Lung (tissue), 11 donors: ENCODE measurements at regions not wholly inside any gene's neighbourhood (a gene's known extent, or its start where the extent isn't known, plus 50 kb on each side); places are given as distances from the start of the nearest gene placed in this dataset.

Experiments
- ATAC-seq: fragments of 200-7000 bp; cut with Tn5 transposase; one replicate; pipeline ENCODE4 v1.9.1; 2020; ENCODE audit warnings: moderate number of reproducible peaks; ENCODE audit not compliant: insufficient read depth, low FRiP score
- DNase-seq, 3 donors: peaks; one replicate each; pipeline ENCODE4 v3.0.0-alpha.2; 2013 to 2017
- H3K27ac ChIP-seq, 2 donors: one replicate each; pipeline ENCODE4 v1.5.1; 2013; ENCODE audit warnings: mild to moderate bottlenecking in 2 of 2, moderate library complexity in 2 of 2, control low read depth in 1 of 2, inconsistent platforms in 1 of 2, low read depth in 1 of 2, low read length in 1 of 2
- H3K27me3 ChIP-seq, 3 donors: one replicate each; pipeline ENCODE4 v1.5.1; 2013; ENCODE audit warnings: low read length in 2 of 3; ENCODE audit not compliant: control insufficient read depth in 3 of 3, insufficient read depth in 3 of 3
- H3K36me3 ChIP-seq, 4 donors: one replicate each; pipeline ENCODE4 v1.5.1; 2013; ENCODE audit warnings: low read length in 4 of 4, mild to moderate bottlenecking in 1 of 4, moderate library complexity in 1 of 4; ENCODE audit not compliant: control insufficient read depth in 4 of 4, insufficient read depth in 4 of 4
- H3K4me1 ChIP-seq, 5 donors: one replicate each; pipeline ENCODE4 v1.5.1; 2013; ENCODE audit warnings: low read length in 5 of 5, mild to moderate bottlenecking in 2 of 5, moderate library complexity in 1 of 5; ENCODE audit not compliant: control insufficient read depth in 5 of 5, insufficient read depth in 5 of 5
- H3K4me3 ChIP-seq: one replicate; pipeline ENCODE4 v1.5.1; 2013; ENCODE audit warnings: mild to moderate bottlenecking, control low read depth, moderate library complexity
- H3K9ac ChIP-seq, 2 donors: one replicate each; pipeline ENCODE4 v1.5.1; 2013; ENCODE audit warnings: low read length in 2 of 2, control low read depth in 1 of 2; ENCODE audit not compliant: insufficient read depth in 1 of 2
- H3K9me3 ChIP-seq, 4 donors: one replicate each; pipeline ENCODE4 v1.5.1; 2013; ENCODE audit warnings: low read length in 3 of 4, mild to moderate bottlenecking in 1 of 4, moderate library complexity in 1 of 4; ENCODE audit not compliant: control insufficient read depth in 4 of 4, insufficient read depth in 3 of 4
- WGBS, 2 donors: extraction: QIAGEN DNeasy Blood & Tissue Kit; methylation state at CpG; one replicate each; pipeline ENCODE4 v1.1.7; 2013; 5-methylcytosine and 5-hydroxymethylcytosine counted together
- TF ChIP-seq, protein P1 (sequence below): IDR thresholded peaks from 2 replicates; pipeline ENCODE4 v1.5.1; 2012; ENCODE audit warnings: mild to moderate bottlenecking; ENCODE audit errors: control extremely low read depth, extremely low read depth
- donor health status: control.
- donor health status: control.
- donor health status: Bipolar disorder and iron deficiency.
- donor health status: healthy.
- donor health status: DM: yes; HTN: yes; CAD: no.

DNA sequence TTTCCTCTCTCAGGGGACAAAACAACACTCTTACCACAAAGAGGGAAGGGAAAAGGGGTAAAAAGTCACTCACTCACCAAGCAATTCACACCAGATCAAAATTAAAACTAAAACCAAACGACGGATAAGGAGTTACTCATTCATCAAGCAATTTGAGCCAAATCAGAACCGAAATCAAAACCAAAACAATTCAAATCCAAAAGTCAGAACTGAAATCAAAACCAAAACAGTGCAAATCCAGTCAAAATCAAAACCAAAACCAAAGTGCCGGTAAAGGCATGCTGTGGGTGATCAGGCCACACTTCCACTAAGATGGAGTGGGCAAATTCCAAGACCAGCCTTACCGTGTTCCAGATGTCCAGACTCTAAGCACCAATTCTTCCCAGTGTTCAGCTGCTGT is 717.9 kb downstream of the AMY1C start:
- no peak for ATAC-seq
- H3K4me1 ChIP-seq: no peaks in the 10 kb centered on the region
- WGBS, 2 donors: 67 to 88% methylated on average over 5 of the region's 5 CpGs

DNA sequence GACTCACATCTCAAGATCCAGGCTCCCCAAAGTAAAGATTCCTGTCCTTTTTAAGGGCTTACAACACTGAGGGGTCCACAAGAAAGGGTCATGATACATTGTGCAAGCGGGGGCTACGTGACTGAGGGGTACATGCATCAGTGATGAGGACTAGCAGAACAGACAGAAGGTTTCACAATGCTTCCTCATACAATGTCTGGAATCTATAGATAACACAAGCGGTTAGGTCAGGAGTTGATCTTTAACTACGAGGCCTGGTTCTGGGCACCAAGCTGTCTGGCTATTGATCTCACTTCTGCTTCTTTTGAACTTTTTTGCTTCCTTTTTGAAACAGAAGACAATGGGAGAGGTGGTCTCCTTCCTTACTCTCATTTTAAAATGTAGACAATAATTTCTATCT is 718.6 kb downstream of the AMY1C start:
- no peak overlapping the region for H3K9ac ChIP-seq
- no peak overlapping the region for H3K27ac ChIP-seq
- TF ChIP-seq, protein P1, sequence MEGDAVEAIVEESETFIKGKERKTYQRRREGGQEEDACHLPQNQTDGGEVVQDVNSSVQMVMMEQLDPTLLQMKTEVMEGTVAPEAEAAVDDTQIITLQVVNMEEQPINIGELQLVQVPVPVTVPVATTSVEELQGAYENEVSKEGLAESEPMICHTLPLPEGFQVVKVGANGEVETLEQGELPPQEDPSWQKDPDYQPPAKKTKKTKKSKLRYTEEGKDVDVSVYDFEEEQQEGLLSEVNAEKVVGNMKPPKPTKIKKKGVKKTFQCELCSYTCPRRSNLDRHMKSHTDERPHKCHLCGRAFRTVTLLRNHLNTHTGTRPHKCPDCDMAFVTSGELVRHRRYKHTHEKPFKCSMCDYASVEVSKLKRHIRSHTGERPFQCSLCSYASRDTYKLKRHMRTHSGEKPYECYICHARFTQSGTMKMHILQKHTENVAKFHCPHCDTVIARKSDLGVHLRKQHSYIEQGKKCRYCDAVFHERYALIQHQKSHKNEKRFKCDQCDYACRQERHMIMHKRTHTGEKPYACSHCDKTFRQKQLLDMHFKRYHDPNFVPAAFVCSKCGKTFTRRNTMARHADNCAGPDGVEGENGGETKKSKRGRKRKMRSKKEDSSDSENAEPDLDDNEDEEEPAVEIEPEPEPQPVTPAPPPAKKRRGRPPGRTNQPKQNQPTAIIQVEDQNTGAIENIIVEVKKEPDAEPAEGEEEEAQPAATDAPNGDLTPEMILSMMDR: no peak
- H3K4me1 ChIP-seq: no peaks in the 10 kb centered on the region
- DNase-seq: no peak
- WGBS, 2 donors: 77 to 78% methylated on average over 4 of the region's 4 CpGs
- H3K9me3 ChIP-seq: peaks cover 0 to 22% (median 5%) of the 10 kb centered on the region in 4 donors
- no peak overlapping the region for H3K4me3 ChIP-seq
- no peak for ATAC-seq
- H3K36me3 ChIP-seq: no peaks in the 10 kb centered on the region
- H3K27me3 ChIP-seq: no peaks in the 10 kb centered on the region

More for the DNA sequence above, 717.9 kb downstream of the AMY1C start:
- Histone ChIP-seq H3K27ac (no peak overlapping the region), H3K9me3 (peaks cover 0 to 26% (median 5%) of the 10 kb centered on the region in 4 donors), H3K36me3 (no peaks in the 10 kb centered on the region), H3K27me3 (no peaks in the 10 kb centered on the region), H3K4me3 (no peak overlapping the region), H3K9ac (no peak overlapping the region)
- DNase-seq: no peak
- TF ChIP-seq, protein P1: no peak

DNA sequence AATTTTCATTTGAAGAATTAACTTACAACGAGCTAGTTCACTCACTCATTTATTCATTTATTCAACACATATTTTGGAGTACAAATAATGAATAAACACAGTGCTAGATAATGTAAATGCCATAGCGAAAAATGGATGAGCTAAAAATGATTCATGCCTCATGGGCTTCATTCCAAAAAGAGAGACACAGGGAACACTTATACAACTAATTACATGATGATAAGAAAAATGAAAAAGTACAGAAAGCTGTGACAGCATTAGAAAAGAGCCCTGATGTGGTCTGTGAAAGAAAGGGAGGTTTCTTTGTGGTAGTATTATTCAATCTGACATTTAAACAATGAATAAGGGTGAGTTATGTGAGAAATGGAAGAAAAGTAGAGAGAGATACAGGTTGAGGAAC is 726.4 kb downstream of the AMY1C start:
- ATAC-seq (no peak), DNase-seq (no peak)
- Histone ChIP-seq H3K27ac (no peak overlapping the region), H3K27me3 (no peaks in the 10 kb centered on the region), H3K9ac (no peak overlapping the region), H3K4me1 (no peaks in the 10 kb centered on the region), H3K9me3 (no peaks in the 10 kb centered on the region), H3K36me3 (no peaks in the 10 kb centered on the region), H3K4me3 (no peak overlapping the region)
- 42 to 64% methylated on average over 2 of the region's 2 CpGs for WGBS, 2 donors
- TF ChIP-seq, protein P1: no peak

DNA sequence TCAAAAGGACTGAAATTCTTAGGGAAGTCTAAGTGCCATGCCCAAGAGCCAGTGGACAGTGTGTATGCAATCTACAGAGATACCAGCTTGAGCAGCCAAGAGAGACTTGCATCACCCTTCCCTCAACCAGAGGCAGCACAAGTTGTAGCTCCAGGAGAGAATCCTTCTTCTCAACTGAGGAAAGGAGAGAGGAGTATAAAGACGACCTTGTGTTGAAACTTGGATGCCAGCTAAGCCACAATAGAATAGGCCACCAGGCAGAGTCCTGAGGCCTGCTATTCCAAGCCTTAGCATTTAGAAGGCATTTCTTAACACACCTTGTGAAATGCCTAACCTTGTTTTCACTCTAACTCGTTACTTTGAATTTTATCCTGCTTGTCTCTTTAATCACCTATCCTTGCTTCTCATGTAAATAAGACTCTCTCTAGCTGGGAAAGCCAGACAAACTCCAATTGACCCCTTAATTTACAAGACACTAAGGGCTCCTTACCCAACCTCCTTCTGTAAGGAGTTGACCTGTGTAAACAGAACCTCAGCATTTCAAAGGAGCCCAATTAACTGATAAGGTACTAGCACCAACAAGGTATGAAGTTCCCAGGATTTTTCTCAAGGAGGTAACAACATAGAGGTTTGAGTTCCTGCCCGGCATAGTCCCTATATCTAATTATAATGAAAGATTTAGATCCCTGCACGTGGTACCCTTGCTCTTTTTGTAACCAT is 738.8 kb downstream of the AMY1C start:
- no peak overlapping the region for H3K27ac ChIP-seq
- H3K36me3 ChIP-seq: no peaks in the 10 kb centered on the region
- TF ChIP-seq, protein P1: no peak
- no peaks in the 10 kb centered on the region for H3K9me3 ChIP-seq
- H3K4me3 ChIP-seq: no peak overlapping the region
- DNase-seq: no peak
- no peak for ATAC-seq
- no peaks in the 10 kb centered on the region for H3K27me3 ChIP-seq
- H3K9ac ChIP-seq: no peak overlapping the region
- 40 to 55% methylated on average over 4 of the region's 4 CpGs for WGBS, 2 donors
- no peaks in the 10 kb centered on the region for H3K4me1 ChIP-seq
